AG04449 (cell line): ENCODE measurements at regions not wholly inside any gene's neighbourhood (a gene's known extent, or its start where the extent isn't known, plus 50 kb on each side); places are given as distances from the start of the nearest gene placed in this dataset.
"Not testable (repeated sequence)": the region's sequence is repeated elsewhere in the genome, so short reads cannot be mapped to it uniquely, and the experiment has no call there.

ENCODE experiments used
- CTCF ChIA-PET: fragments of 350-600 bp; formaldehyde crosslinking; extraction: SDS; loops from one replicate; lab custom pipeline; 2021; ENCODE audit warnings: antibody characterized with exemption; lab: Yijun Ruan, JAX
- POLR2A ChIA-PET: fragments of 400-600, 350-600 bp; formaldehyde crosslinking; extraction: SDS; loops from one replicate; lab custom pipeline; 2020; ENCODE audit warnings: antibody characterized with exemption, inconsistent platforms; lab: Yijun Ruan, JAX
- DNase-seq: peaks from one replicate; pipeline ENCODE4 v3.0.0-alpha.2; 2010; ENCODE audit warnings: low read depth, low spot score
- H3K4me3 ChIP-seq: 2 replicates; pipeline ENCODE4 v1.5.1; 2011; ENCODE audit warnings: low read depth, mild to moderate bottlenecking, control low read depth, low read length
- TF ChIP-seq, protein P1 (sequence below): IDR thresholded peaks from one replicate; pipeline ENCODE4 v1.5.1; 2011; ENCODE audit warnings: mild to moderate bottlenecking, moderate library complexity, low read length, control low read depth, inconsistent platforms; ENCODE audit not compliant: insufficient read depth; ENCODE audit errors: missing control alignments

GRCh38 chr12:73124480-73124879 is 852.3 kb downstream of the TRHDE start:
- ChIA-PET POLR2A (no interaction called here), CTCF (no interaction called here)
- no peak for DNase-seq
- TF ChIP-seq, protein P1, sequence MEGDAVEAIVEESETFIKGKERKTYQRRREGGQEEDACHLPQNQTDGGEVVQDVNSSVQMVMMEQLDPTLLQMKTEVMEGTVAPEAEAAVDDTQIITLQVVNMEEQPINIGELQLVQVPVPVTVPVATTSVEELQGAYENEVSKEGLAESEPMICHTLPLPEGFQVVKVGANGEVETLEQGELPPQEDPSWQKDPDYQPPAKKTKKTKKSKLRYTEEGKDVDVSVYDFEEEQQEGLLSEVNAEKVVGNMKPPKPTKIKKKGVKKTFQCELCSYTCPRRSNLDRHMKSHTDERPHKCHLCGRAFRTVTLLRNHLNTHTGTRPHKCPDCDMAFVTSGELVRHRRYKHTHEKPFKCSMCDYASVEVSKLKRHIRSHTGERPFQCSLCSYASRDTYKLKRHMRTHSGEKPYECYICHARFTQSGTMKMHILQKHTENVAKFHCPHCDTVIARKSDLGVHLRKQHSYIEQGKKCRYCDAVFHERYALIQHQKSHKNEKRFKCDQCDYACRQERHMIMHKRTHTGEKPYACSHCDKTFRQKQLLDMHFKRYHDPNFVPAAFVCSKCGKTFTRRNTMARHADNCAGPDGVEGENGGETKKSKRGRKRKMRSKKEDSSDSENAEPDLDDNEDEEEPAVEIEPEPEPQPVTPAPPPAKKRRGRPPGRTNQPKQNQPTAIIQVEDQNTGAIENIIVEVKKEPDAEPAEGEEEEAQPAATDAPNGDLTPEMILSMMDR = no peak
- no peak overlapping the region for H3K4me3 ChIP-seq

DNA sequence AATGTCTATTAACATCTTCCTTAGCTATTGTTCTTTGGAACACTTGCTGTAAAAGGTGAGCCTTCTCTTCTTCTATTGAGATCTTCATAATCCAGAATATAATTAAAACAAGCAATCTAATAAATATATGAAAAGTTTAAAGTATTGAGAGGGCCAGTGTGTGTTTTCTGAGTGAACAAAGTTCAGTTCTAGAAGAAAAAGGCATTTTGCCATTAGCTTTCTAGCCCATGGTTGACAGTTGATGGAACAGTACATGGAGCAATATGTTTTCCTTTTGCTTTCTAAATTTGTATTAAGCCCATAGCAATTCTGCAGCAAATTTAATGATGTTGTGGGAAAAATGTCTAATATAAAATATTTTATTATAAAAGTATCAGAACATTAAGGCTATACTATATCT is 853.0 kb downstream of the TRHDE start:
- ChIA-PET CTCF (no interaction called here), POLR2A (no interaction called here)
- H3K4me3 ChIP-seq = no peak overlapping the region
- no peak for DNase-seq
- TF ChIP-seq, protein P1 = no peak

- ChIA-PET POLR2A (no interaction called here), CTCF (no interaction called here)
- H3K4me3 ChIP-seq = no peak overlapping the region
- TF ChIP-seq, protein P1 = no peak
- DNase-seq = no peak
Measured at GRCh38 chr12:73136386-73136785, 864.2 kb downstream of the TRHDE start.

- CTCF ChIA-PET, DNase-seq, POLR2A ChIA-PET, H3K4me3 ChIP-seq: not testable (repeated sequence)
Measured at GRCh38 chr12:73139642-73140041, 867.5 kb downstream of the TRHDE start.

GRCh38 chr12:73158341-73158740 is 886.2 kb downstream of the TRHDE start:
- POLR2A ChIA-PET = no interaction called here
- CTCF ChIA-PET = no interaction called here
- no peak for DNase-seq
- no peak overlapping the region for H3K4me3 ChIP-seq
- TF ChIP-seq, protein P1 = no peak

- ChIA-PET POLR2A (no interaction called here), CTCF (no interaction called here)
- no peak overlapping the region for H3K4me3 ChIP-seq
- no peak for DNase-seq
- TF ChIP-seq, protein P1 = no peak
Measured at GRCh38 chr12:73159954-73160353, 887.8 kb downstream of the TRHDE start.

DNA sequence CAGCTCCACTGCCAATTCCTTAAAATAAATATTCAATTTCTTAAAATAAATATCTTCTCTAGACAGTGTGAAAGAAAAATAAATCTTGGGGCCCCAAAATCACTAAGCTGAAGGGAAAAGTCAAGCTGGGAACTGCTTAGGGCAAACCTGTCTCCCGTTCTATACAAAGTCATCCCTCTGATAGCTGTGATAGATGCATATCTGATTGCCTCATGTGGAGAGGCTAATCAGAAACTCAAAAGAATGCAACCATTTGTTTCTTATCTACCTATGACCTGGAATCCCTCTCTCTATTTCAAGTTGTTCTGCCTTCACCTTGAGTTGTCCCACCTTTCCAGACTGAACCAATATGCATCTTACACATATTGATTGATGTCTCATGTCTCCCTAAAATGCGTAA is 889.8 kb downstream of the TRHDE start:
- TF ChIP-seq, protein P1 = no peak
- DNase-seq = no peak
- H3K4me3 ChIP-seq = no peak overlapping the region
- POLR2A ChIA-PET = no interaction called here
- CTCF ChIA-PET = no interaction called here
